SK-N-SH (cell line): ENCODE measurements at regions not wholly inside any gene's neighbourhood (a gene's known extent, or its start where the extent isn't known, plus 50 kb on each side); places are given as distances from the start of the nearest gene placed in this dataset.
"Not testable (repeated sequence)": the region's sequence is repeated elsewhere in the genome, so short reads cannot be mapped to it uniquely, and the experiment has no call there.

Experiments
- ELF1 ChIP-seq: IDR thresholded peaks from 2 replicates; pipeline ENCODE4 v1.4.0; 2012
- EP300 ChIP-seq, 2 experiments: IDR thresholded peaks; 2 replicates each; pipeline versions ENCODE4 v1.4.0 to v1.6.1; 2012; ENCODE audit warnings: borderline replicate concordance in 1 of 2, low read depth in 1 of 2, low read length in 1 of 2
- EZH2phosphoT487 ChIP-seq: fragments of 200-600 bp; sonication (generic); IDR thresholded peaks from 2 replicates; pipeline ENCODE4 v1.6.1; 2017; ENCODE audit warnings: low read depth, mixed run types, mild to moderate bottlenecking, antibody characterized with exemption, moderate library complexity, borderline replicate concordance
- GABPA ChIP-seq: IDR thresholded peaks from 2 replicates; pipeline ENCODE4 v1.4.0; 2012; ENCODE audit warnings: low read depth, mild to moderate bottlenecking
- MEF2A ChIP-seq: IDR thresholded peaks from 2 replicates; pipeline ENCODE4 v1.4.0; 2012; ENCODE audit warnings: low read depth, borderline replicate concordance
- RXRA ChIP-seq: IDR thresholded peaks from 2 replicates; pipeline ENCODE4 v1.4.0; 2012; ENCODE audit warnings: low read depth, mild to moderate bottlenecking, borderline replicate concordance
- TAF1 ChIP-seq: IDR thresholded peaks from 2 replicates; pipeline ENCODE4 v1.6.1; 2012; ENCODE audit warnings: low read depth, mild to moderate bottlenecking, low read length, moderate library complexity, borderline replicate concordance
- TF ChIP-seq, protein P1 (sequence below): fragments of 200-600 bp; sonication (generic); IDR thresholded peaks from 2 replicates; pipeline ENCODE4 v1.6.1; 2017; ENCODE audit warnings: antibody characterized with exemption, mild to moderate bottlenecking, moderate library complexity

DNA sequence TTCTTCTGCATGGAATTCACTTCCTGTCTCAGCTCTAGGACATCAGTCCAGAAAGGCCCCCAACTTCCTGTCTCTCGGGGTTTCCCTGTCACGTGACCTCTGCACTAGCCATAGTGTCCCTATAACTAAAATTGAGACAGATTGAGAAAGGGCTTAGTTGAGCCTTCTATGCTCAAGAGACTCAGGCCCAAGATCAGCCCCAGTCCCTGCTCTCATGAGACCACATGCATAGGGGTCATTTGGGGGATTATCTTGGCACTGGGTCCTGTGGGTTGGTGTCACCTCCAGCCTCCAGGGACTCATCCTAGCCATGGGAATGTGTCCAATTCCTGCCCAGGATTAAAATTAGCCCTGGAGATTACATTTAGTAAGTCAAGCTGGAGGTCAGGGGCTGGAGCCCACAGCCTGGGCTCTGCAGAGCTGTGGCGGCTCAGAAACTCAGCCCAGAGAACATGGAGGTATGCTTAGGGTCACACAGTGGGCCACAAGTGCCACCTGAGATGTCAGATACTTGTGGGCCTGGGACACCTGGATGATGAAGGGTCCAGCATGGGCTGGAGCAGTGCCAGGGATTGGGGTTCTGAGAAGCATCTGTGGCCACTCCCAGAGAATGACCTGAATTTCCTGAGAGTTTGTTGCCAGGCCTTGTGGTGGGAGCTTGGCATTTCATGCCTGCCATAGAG is 174.3 kb upstream of the TPTE start:
- TF ChIP-seq EP300 (IDR thresholded peaks at IDR 0.05; ENCODE audit: borderline replicate concordance in 1 of 2, low read depth in 1 of 2, low read length in 1 of 2); ELF1; GABPA; MEF2A; TAF1; EZH2phosphoT487; RXRA: not testable (repeated sequence)
- TF ChIP-seq, protein P1, sequence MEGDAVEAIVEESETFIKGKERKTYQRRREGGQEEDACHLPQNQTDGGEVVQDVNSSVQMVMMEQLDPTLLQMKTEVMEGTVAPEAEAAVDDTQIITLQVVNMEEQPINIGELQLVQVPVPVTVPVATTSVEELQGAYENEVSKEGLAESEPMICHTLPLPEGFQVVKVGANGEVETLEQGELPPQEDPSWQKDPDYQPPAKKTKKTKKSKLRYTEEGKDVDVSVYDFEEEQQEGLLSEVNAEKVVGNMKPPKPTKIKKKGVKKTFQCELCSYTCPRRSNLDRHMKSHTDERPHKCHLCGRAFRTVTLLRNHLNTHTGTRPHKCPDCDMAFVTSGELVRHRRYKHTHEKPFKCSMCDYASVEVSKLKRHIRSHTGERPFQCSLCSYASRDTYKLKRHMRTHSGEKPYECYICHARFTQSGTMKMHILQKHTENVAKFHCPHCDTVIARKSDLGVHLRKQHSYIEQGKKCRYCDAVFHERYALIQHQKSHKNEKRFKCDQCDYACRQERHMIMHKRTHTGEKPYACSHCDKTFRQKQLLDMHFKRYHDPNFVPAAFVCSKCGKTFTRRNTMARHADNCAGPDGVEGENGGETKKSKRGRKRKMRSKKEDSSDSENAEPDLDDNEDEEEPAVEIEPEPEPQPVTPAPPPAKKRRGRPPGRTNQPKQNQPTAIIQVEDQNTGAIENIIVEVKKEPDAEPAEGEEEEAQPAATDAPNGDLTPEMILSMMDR = not testable (repeated sequence)
